Thyroid gland (tissue), 4 donors: ENCODE measurements at regions not wholly inside any gene's neighbourhood (a gene's known extent, or its start where the extent isn't known, plus 50 kb on each side); places are given as distances from the start of the nearest gene placed in this dataset.

ENCODE experiments used
- DNase-seq, 2 donors: peaks; one replicate each; pipeline ENCODE4 v3.0.0-alpha.2; 2019
- H3K27ac ChIP-seq, 3 donors: fragments of 200-600 bp; sonication (generic); 1 replicate in 2 of 3; 2 replicates in 1 of 3; pipeline ENCODE4 v1.5.1; 2016 to 2019; ENCODE audit warnings: mild to moderate bottlenecking in 1 of 3, moderate library complexity in 1 of 3
- H3K27me3 ChIP-seq: fragments of 200-600 bp; sonication (generic); one replicate; pipeline ENCODE4 v1.5.1; 2019
- H3K36me3 ChIP-seq, 2 donors: fragments of 200-600 bp; sonication (generic); one replicate each; pipeline ENCODE4 v1.5.1; 2016 to 2019
- H3K4me1 ChIP-seq, 2 donors: fragments of 200-600 bp; sonication (generic); one replicate each; pipeline ENCODE4 v1.5.1; 2017 to 2019
- H3K4me3 ChIP-seq, 3 donors: fragments of 200-600 bp; sonication (generic); replicated peaks in 1 of 3; 1 replicate in 2 of 3; 2 replicates in 1 of 3; pipeline ENCODE4 v1.5.1; 2016; ENCODE audit warnings: mild to moderate bottlenecking in 1 of 3
- H3K9me3 ChIP-seq: fragments of 200-600 bp; sonication (generic); one replicate; pipeline ENCODE4 v1.5.1; 2017
- CTCF ChIP-seq, 6 experiments: fragments of 200-600 bp in 3 of 6; fragments of 450-650 bp in 3 of 6; sonication (generic) in 3 of 6; IDR thresholded peaks; one replicate each; pipeline ENCODE4 v1.5.1; 2016 to 2019; ENCODE audit warnings: antibody characterized with exemption in 6 of 6, mild to moderate bottlenecking in 2 of 6, inconsistent platforms in 1 of 6, moderate library complexity in 1 of 6
- POLR2A ChIP-seq, 2 donors: fragments of 450-650 bp; IDR thresholded peaks; one replicate each; pipeline ENCODE4 v1.6.1; 2017; ENCODE audit warnings: antibody characterized with exemption in 2 of 2, mild to moderate bottlenecking in 2 of 2, moderate library complexity in 1 of 2
- WGBS, 2 donors: methylation state at CpG; one replicate each; pipeline ENCODE4 v1.1.5; 2017; 5-methylcytosine and 5-hydroxymethylcytosine counted together
- intact Hi-C: fragments of 100-400 bp; cut with DNase I; formaldehyde crosslinking; loops from one replicate; pipeline ENCODE4 v1.15.1; 2023

GRCh38 chr12:45651029-45651428, 78.5 kb upstream of the ARID2 start:
- WGBS, 2 donors: 84 to 93% methylated on average over 1 of the region's 1 CpG
- H3K27ac ChIP-seq: no peak overlapping the region
- H3K9me3 ChIP-seq: no peaks in the 10 kb centered on the region
- DNase-seq: no peak
- intact Hi-C loops: no loop called here
- no peaks in the 10 kb centered on the region for H3K27me3 ChIP-seq
- H3K36me3 ChIP-seq: no peaks in the 10 kb centered on the region
- no peak for TF ChIP-seq CTCF (IDR thresholded peaks at IDR 0.05)
- no peak for TF ChIP-seq POLR2A (IDR thresholded peaks at IDR 0.05)
- H3K4me3 ChIP-seq: no peak overlapping the region
- H3K4me1 ChIP-seq: no peaks in the 10 kb centered on the region

- DNase-seq: no peak
- no peaks in the 10 kb centered on the region for H3K4me1 ChIP-seq
- intact Hi-C loops: no loop called here
- TF ChIP-seq POLR2A (IDR thresholded peaks at IDR 0.05): no peak
- no peak for TF ChIP-seq CTCF (IDR thresholded peaks at IDR 0.05)
- H3K27me3 ChIP-seq: no peaks in the 10 kb centered on the region
- no peaks in the 10 kb centered on the region for H3K9me3 ChIP-seq
- no peaks in the 10 kb centered on the region for H3K36me3 ChIP-seq
- H3K4me3 ChIP-seq: no peak overlapping the region
- 88 to 89% methylated on average over 3 of the region's 3 CpGs for WGBS, 2 donors
- no peak overlapping the region for H3K27ac ChIP-seq
These were observed 75.4 kb upstream of the ARID2 start for GRCh38 chr12:45654002-45654665.

GRCh38 chr12:45655186-45655585, 74.3 kb upstream of the ARID2 start:
- intact Hi-C loops: no loop called here

GRCh38 chr12:45655743-45656142, 73.8 kb upstream of the ARID2 start:
- H3K4me1 ChIP-seq: no peaks in the 10 kb centered on the region
- no peaks in the 10 kb centered on the region for H3K36me3 ChIP-seq
- no peaks in the 10 kb centered on the region for H3K9me3 ChIP-seq
- H3K4me3 ChIP-seq: no peak overlapping the region
- intact Hi-C loops: no loop called here
- TF ChIP-seq CTCF (IDR thresholded peaks at IDR 0.05) (no peak), POLR2A (IDR thresholded peaks at IDR 0.05) (no peak)
- no peak overlapping the region for H3K27ac ChIP-seq
- no peak for DNase-seq
- WGBS, 2 donors: 95 to 96% methylated on average over 2 of the region's 2 CpGs
- H3K27me3 ChIP-seq: no peaks in the 10 kb centered on the region

More at GRCh38 chr12:45655186-45655585, 74.3 kb upstream of the ARID2 start:
- no peaks in the 10 kb centered on the region for H3K9me3 ChIP-seq
- H3K27ac ChIP-seq: no peak overlapping the region
- H3K36me3 ChIP-seq: no peaks in the 10 kb centered on the region
- no peaks in the 10 kb centered on the region for H3K27me3 ChIP-seq
- DNase-seq: no peak
- no peaks in the 10 kb centered on the region for H3K4me1 ChIP-seq
- WGBS, 2 donors: 75 to 76% methylated on average over 5 of the region's 5 CpGs
- H3K4me3 ChIP-seq: no peak overlapping the region
- TF ChIP-seq POLR2A (IDR thresholded peaks at IDR 0.05): no peak

- intact Hi-C loops: no loop called here
- no peak for DNase-seq
- no peaks in the 10 kb centered on the region for H3K27me3 ChIP-seq
These were observed 71.5 kb upstream of the ARID2 start for GRCh38 chr12:45658020-45658419.

More at GRCh38 chr12:45658020-45658419, 71.5 kb upstream of the ARID2 start:
- TF ChIP-seq CTCF (IDR thresholded peaks at IDR 0.05) (no peak), POLR2A (IDR thresholded peaks at IDR 0.05) (no peak)
- Histone ChIP-seq H3K27ac (no peak overlapping the region), H3K36me3 (no peaks in the 10 kb centered on the region), H3K4me1 (no peaks in the 10 kb centered on the region), H3K4me3 (no peak overlapping the region), H3K9me3 (no peaks in the 10 kb centered on the region)
- 77 to 83% methylated on average over 4 of the region's 4 CpGs for WGBS, 2 donors
